ENCODE measurements at regions not wholly inside any gene's neighbourhood (a gene's known extent, or its start where the extent isn't known, plus 50 kb on each side); places are given as distances from the start of the nearest gene placed in this dataset.

DNA sequence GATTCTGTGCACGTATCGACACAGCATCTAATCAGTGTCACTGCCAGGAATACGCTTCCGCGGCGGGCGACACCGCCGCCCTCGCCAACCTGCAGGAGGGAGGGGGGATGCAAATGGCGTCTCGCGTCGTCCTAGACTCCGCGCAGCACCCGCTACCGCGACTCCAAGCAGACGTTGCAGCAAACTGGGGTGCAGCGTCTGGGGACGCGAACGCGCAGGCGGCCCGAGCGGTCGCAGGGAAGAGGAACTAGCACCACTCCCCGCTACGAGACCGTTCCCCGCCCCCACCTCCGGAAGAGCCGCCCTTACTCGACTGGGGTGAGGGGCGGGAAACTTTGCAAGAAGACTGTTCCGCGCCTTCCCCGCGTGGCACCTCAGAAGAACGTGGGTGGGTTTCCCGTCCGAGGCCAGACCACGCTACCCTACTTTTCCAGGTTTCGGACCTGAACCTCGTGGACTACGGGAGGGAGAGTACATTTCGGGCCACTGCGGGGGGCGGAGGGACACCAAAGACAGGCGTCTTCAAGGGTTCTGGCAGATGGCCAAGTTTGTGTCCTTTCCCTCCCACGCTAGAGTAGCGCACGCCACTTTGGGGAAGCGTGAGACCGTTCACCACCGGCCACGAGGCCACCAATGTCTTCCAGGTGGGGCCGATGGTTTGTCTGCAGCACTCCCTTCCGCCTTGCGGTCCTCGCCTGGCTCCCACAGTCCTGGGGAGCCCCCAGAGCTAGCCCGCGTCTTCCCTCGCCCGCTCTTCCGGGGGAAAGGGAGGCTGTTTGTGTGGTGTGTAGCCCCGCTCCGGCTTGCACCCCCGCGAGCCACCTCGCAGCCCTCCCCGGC lies 78.0 kb upstream of the BCOR start:
- DNase-seq (ENCODE audit: extremely low spot score, insufficient read length, low read depth) (no peak), FAIRE-seq (peak; percentile 98)

- DNase-seq (ENCODE audit: extremely low spot score, insufficient read length, low read depth) = no peak
- FAIRE-seq = peak; percentile 67
Observed at GRCh38 chrX:40174854-40175510, 77.2 kb upstream of the BCOR start.

DNA sequence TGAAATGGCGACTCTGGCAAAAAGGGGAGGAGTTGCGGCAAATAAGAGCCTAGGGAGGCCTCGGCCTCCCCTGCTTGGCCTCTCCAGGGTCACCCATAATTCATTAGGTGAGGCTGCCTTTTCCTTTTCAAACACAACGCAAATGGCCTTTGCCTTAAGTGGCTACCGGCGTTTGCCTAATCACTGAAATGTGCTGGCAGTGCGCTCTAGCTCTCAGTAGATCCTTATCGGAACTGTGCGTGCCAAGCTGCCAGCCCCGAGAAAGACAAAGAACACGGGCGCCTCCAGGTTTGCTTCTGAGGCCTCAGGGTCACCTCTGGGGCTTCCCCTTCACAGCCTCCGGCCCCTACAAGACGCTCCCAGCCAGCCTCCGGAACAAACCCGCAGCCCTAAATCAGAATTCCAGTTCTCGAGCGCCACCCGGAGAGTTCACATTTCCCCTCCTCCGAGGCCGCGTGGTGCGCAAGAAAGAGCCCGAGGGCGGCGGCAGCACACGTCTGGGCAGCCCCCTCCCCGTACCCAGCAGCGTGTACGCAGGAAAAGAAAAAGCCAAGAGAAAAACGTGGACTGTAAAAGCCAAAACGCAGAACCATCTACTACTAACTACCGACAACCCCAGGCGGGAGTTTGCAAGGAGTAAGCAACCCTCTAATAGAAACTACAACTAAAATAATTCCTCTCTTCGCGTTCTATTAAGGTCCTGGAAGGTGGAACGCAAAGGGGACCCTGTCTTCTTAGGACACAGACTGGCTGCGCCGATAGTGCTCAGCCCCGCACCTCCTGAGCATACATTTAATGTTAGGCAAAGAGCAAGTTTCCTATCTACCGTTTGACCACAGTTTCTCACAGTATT lies 76.5 kb upstream of the BCOR start:
- DNase-seq (ENCODE audit: extremely low spot score, insufficient read length, low read depth) (no peak), FAIRE-seq (no peak)

- DNase-seq (ENCODE audit: extremely low spot score, insufficient read length, low read depth) (no peak), FAIRE-seq (peak; percentile 15)
Observed at GRCh38 chrX:40173143-40174000, 75.6 kb upstream of the BCOR start.

GRCh38 chrX:40172401-40173142 lies 74.8 kb upstream of the BCOR start:
- FAIRE-seq (no peak), DNase-seq (ENCODE audit: extremely low spot score, insufficient read length, low read depth) (no peak)

GRCh38 chrX:40171513-40172400 lies 74.0 kb upstream of the BCOR start:
- peak; percentile 12 for FAIRE-seq
- DNase-seq (ENCODE audit: extremely low spot score, insufficient read length, low read depth) = no peak

- FAIRE-seq (no peak), DNase-seq (ENCODE audit: extremely low spot score, insufficient read length, low read depth) (no peak)
Observed at GRCh38 chrX:40170830-40171512, 73.2 kb upstream of the BCOR start.

DNA sequence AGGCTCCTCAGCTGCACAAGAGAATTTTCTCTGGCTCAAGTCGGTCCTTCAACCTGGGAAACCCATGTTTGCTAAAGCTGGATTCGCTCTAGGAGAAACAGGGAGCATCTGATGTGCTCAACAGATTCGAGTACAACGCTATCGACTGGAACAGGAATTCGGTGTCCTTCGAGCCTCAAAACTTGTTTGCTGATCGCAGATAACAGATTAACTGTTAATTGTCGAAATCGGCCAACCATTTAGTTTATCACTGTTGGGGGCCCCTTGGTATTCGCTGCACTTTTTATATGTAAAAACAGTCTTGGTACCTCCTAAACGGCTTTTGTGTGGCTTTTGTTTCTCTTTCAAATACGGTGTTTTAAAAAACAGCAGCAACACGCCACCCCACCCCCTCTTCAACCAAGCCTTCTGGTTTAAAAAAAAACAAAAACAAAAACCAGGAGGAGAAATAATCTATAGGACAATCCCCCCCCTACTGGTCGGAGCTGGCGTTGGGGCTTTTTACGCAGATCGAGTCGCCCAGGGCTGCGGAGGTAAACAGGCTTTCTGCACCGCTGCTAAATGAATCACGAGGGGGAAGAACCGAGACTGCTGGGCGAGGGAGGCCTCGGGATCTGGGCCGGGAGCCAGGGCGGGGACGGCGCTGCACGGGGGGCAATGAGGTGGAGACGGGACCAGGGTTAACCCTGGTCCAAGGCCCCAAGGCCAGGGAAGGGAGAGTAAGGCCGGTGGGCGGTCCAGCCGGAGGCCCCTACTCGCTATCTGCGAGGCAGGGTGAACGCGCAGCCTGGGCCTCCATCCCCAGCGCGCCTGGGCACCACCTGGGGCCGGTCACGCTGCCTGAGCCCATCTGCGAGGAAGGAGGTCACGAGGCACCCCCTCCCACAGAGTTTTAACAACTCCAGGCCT lies 71.7 kb upstream of the BCOR start:
- FAIRE-seq = peak; percentile 92

GRCh38 chrX:40168480-40169011 lies 70.8 kb upstream of the BCOR start:
- no peak for FAIRE-seq
- no peak for DNase-seq (ENCODE audit: extremely low spot score, insufficient read length, low read depth)

More for the DNA sequence above, 71.7 kb upstream of the BCOR start:
- DNase-seq (ENCODE audit: extremely low spot score, insufficient read length, low read depth) = no peak

GRCh38 chrX:40167850-40168479 lies 70.2 kb upstream of the BCOR start:
- FAIRE-seq = no peak
- no peak for DNase-seq (ENCODE audit: extremely low spot score, insufficient read length, low read depth)

- DNase-seq (ENCODE audit: extremely low spot score, insufficient read length, low read depth) = no peak
- FAIRE-seq = no peak
Observed at GRCh38 chrX:40167233-40167849, 69.6 kb upstream of the BCOR start.

- DNase-seq (ENCODE audit: extremely low spot score, insufficient read length, low read depth) (no peak), FAIRE-seq (no peak)
Observed at GRCh38 chrX:40166582-40166981, 68.8 kb upstream of the BCOR start.

DNA sequence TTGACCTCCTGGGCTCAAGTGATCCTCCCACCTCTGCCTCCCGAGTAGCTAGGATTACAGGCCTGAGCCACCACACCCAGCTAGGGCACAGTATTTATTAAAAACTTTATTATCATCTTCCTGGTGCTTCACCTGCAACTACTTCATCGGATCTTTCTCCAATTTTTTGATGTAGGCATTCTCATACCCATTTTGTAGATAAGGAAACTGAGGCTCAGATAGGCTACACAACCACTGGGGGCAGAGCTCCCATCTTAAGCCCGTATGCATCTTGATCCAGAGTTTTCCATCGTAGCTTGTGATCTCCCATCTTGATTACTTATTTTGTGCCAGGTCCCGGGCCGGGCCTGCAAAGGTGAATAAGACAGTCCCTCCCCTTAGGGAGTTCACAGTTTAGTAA lies 68.1 kb upstream of the BCOR start:
- no peak for DNase-seq (ENCODE audit: extremely low spot score, insufficient read length, low read depth)
- FAIRE-seq = no peak

DNA sequence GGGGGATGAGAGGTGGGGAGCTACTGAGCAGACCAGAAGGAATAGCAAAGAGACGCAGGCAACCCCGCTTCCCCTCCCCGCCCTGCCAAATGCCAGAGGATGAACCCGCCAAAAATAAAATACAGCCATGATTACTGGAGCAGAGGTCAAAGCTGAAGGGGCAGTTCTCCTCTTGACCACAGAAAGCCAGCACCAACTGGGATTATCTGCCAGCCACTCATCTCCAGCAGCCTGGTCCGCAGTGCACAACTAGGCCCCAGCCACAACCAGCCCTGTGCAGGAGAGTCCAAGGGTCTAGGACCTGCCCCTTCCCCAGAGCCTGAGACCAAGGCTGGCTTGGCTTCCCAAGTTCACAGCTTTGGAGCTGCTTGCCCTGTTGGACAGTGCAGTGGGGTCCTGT lies 67.4 kb upstream of the BCOR start:
- FAIRE-seq = no peak
- no peak for DNase-seq (ENCODE audit: extremely low spot score, insufficient read length, low read depth)

GRCh38 chrX:40164751-40165150 lies 67.0 kb upstream of the BCOR start:
- FAIRE-seq = no peak
- no peak for DNase-seq (ENCODE audit: extremely low spot score, insufficient read length, low read depth)
